HG02884 (cell line): ENCODE measurements at regions not wholly inside any gene's neighbourhood (a gene's known extent, or its start where the extent isn't known, plus 50 kb on each side); places are given as distances from the start of the nearest gene placed in this dataset.

Experiments
- ATAC-seq: cut with Tn5 transposase; IDR thresholded peaks from one replicate; pipeline ENCODE4 v1.9.1; 2021; ENCODE audit warnings: mild to moderate bottlenecking, moderate library complexity; ENCODE audit not compliant: unreplicated experiment

DNA sequence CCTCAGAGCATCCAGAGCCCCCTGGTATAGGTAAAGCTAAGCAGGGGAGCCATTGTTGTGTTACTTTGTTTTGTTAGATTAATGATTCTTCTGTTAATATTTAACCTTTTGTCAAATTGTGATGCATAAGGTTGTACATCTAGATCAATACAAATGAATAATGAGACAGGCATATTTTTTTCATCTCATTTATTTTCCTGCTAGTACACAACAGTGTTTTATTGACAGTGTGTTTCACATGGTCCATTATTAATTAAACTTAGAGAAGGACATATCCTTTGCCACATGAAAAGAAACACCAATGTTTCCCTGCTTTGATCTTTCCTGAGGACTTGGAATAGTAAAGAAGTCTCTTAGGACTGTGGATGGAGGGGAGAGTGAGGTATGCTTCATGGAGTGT, 543.6 kb upstream of the CFAP20DC start:
- ATAC-seq = no peak

DNA sequence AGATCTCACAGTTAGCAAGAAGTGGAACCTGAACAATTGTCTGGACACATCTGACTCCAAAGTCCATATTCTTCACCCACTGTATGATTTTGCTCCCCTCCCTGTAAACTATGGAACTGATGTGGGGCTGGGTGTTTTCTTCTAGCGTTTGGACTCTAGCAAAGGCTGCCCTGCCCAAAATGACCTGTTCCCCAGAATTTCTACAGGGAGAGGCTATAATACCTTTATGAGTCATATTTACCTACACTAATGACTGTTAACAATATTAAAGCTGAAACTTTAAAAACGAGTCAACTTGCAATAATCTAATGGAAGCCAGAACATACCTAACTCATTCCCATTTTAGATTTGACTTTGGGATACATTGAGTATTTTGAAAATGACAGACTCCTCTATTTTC, 531.2 kb upstream of the CFAP20DC start:
- no peak for ATAC-seq

DNA sequence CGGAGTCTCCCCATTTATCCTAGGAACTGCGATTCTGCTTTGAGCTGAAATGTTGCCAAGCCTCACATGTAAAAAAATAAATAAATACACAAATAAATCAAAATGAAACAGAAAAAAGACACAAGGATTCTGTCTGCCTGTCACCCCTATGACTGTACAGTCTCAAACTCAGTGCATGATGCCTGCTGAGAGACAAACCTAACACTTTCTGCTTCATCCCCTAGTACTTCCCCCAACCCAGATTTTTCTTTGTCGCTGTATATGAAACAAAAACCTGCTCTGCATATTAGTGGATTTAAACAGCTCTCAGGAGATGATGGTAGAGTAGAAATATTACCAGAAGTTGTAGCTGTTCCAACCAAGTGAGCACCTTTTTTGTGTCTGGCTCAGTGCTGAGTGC, 530.7 kb upstream of the CFAP20DC start:
- ATAC-seq = no peak

DNA sequence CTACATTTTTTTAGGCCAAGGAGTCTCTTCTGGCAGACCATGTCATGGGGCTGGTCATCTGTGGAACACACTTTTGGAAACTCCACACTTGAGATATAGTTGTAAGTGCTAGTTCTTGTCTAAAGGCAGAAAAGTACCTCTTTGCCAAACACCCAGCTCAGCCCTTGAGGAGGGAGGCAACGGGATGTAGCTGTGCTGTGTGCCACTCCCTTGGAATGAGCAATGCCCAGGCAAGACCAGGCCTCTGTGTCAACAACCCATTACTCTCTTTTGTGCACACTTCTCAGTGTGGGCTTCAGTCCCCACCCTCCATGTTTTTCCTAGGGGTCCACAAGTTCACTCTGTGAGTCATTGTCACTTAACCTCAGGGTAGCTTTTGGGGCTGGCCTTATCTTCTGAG, 528.3 kb upstream of the CFAP20DC start:
- no peak for ATAC-seq

DNA sequence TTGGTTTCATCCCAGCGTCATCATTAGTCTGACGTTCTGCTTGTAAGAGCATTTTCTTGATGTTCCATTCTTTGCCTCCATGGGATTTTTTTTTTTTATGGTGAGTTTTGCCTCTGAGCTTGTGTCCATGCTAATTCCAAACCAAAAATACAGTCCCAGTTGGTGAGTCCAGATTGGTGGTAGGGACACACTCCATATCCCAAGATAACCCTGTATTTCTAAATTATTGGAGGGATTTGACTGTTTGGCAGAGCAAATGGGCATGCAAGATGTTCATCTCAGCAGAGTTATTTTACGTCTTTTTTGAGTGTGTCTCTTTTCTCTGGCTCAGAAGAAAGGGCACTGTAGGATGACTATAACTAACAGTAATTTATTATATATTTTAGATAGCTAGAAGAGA, 526.8 kb upstream of the CFAP20DC start:
- ATAC-seq = no peak

DNA sequence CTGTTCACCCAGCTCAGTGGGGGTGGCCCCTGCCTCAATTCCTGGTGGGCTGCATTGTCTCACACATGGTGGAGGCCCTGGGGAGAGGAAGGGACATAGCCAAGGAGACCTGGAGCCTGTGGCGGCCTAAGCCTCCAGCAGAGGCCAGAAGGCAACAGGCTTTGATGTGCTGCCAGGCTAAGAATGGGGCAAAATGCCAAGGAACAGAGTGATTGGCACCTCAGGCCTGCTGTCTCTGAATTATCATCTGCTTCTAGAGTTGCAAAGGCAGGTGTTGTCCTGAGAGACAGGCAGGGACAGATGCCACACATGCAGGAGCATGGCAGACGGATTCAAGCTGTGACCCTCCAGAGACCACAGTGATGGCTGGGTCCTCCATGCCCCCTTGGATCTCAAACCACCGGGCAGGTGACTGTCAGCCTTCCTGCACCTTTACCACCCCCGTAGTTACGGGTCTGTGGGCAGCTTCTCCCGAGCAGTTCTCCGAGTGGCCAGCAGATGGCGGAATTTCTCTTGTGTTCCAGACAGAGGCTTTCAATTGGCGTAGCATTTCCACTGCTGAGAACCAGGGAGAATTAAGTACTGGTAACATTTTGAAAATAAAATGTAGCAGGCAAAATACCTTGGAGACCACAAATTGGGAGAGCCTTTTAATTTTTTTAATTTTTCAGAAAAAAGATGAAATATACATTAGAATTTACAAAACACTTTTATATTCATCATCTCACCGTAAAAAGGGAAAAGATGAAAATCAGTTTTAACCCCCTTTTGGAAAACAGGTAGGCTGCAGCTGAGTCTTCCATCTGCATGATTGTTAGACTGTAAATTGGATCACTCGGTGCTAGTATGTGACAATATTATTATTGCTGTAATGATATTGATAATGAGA, 525.5 kb upstream of the CFAP20DC start:
- peak; percentile 87 for ATAC-seq

DNA sequence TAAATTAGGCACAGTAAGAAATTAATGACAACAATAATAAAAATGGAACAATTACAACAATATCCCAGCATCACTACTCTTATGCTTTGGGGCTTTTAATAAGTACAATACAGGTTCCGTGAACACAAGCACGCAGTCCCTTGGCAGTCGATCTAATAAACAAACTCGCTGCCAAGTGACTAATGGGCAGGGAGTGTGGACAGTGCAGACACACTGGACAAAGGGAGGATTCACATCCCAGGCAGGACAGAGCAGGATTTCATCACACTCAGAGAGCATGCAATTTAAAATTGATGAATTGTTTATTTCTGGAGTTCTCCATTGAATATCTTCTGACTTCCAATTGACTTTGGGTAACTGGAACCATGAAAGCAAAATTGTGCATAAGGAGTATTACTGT, 524.1 kb upstream of the CFAP20DC start:
- ATAC-seq = no peak

DNA sequence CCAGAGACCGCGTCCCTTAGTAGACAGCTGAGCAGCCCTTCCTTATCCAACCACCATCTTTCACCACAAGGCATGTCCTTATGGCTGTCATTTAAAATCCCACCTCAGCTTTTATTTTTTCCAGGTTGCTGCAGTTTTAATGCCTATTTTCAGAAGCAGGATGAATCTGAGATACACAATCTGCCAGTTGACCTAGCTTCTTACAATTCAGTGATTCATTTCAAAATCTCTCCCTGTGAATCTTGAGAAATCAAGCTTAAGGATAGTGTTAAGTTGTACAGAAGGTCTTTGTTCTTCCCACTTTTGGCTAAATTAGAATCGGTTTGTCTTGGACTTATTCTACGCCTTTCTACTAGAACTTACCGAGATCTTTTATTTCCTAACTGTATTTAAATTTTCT, 522.3 kb upstream of the CFAP20DC start:
- ATAC-seq = no peak

DNA sequence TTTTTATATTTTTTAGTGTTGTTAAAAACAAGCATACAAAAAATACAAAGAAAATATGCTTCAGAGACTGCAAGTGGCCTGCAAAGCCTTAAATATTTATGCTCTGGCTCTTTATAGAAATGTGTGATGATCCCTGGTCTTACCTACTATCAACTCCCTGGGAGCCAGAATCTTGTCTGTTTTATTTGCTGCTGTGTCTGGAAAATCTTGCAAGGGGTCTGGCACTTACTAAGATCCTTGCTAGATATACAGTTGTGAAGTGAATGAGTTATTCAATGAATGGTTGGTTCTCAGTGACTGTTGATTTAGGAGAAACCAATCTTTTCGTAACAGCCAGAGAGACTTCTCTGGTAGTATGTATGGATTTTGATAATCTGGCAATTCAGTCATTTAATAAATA, 521.0 kb upstream of the CFAP20DC start:
- no peak for ATAC-seq

DNA sequence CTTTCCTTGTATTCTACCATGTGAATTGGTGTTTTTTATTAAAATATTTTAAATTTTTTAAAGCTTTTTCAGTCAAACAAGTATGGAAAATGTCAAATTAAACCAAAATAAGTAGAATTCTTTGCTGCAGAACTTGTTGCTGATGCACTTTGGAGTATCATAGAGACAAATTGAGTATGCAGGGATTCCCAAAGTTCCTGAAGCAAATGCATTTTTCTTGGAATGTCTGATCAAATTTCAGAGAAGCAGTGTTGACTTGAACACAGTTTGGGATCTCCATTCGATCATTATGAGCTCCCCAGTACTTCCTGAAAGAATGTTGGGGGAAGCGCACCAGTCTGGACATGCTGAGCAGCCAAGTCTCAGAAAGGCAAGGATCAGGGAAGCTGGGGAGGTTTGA, 517.8 kb upstream of the CFAP20DC start:
- ATAC-seq = no peak

DNA sequence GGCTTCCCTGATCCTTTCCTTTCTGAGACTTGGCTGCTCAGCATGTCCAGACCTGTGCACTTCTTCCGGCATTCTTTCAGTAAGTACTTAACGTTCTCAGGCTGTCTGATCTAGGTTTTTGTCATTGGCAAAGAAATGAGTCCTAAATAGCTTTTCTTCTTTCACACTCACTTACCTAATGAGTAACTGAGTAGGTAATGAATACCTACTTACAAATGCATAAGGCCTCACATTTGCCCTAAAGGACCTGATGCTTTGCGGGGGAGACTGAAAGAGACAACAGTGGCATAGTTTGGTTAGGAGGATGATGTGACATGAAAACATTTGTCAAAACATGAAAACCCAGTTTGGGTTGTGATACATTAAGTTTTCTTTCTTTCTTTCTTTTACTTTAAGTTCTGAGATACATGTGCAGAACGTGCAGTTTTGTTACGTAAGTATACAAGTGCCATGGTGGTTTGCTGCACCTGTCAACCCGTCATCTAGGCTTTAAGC, 516.7 kb upstream of the CFAP20DC start:
- ATAC-seq = peak; percentile 92

DNA sequence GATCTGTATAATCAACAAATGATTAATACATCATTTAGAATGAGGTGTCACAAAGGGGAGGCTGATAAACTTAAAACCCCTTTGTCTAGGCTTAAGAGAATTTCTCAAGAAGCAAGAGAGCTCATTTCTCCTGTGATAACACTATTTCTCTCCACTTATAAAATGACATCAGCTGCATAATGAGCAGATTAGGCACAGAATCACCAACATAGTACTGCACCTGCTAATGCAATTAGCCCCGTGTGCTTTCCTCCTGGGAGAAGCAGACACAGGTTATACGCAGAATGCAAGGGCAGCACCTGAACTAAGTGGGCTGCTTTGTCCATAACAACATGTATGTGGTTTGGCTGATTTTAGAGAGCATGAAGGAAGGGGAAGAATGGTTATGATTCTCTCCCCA, 515.3 kb upstream of the CFAP20DC start:
- ATAC-seq = no peak

DNA sequence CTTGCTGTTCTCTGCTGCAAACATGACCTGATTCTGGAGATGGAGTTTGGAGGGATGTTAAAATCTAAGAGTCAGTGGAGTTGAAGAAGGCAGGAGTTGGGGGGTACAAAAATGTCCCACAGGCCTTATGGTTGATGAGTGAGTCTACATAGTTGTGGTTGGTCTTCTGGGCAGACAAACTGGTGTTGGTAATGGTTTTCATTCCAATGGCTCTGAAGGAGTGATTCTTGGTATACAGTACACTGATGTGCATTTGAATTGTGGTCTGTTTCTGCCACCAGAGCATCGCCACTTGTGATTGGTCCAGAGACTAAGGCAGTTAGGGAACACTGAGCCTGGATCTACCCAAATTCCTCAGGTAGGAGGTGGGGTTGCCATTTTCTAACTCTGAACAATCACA, 514.1 kb upstream of the CFAP20DC start:
- ATAC-seq = no peak

DNA sequence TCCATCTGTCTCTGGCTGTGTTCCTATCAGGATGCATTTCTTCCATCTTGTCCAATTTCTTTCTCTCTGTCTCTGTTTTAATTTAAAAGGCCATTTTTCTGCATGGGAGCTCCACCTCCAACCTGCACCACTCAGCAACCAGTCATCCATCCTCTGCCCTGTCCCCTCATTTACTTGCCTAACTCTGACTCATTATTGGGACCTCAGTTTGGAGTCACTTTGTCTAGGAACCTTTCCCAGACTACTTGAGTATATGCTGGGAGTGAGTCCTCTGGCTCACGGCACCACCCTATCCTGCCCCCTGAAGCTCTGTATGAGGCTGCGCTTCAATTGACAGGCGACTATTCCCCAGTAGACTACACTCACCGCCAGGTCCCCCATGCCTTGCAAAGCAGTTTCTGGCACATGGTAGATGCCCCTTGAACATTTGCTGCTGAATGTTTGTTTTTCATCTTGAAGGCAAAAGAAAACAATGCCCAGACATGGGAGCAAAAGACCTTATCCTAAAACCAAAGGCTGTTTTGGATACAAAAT, 513.3 kb upstream of the CFAP20DC start:
- no peak for ATAC-seq

DNA sequence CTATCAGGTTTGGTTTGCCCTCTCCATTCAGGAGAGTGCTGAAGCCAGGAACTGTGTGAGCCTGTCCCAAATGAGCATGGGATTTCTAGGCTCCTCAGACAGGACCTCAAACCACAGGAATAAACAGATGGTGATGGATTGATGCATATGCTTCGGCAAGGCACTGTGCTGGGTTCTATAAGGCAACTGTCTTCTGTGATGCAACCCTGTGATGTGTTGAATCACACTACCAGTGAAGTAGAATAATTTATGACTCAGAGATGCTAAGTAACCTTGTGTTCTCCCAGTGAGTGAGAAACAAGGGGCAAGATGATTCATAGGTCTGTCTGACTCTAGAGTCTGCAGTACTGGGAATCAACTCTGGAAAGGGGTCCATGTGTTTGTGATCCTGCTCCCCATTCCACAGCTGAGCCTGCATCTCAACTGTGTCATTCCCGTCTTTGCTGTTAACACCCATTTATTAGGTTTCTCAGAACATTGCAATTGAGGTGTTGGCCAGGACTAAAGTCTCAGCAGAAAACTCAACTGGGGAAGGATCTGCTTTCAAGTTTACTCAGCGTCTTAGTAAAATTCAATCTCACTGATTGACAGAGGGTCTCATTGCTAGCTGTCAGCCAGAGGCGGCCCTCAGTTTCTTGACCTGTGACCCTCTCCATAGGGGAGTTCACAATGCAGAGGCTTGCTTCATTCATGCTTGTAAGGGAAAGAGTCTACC, 510.1 kb upstream of the CFAP20DC start:
- no peak for ATAC-seq

DNA sequence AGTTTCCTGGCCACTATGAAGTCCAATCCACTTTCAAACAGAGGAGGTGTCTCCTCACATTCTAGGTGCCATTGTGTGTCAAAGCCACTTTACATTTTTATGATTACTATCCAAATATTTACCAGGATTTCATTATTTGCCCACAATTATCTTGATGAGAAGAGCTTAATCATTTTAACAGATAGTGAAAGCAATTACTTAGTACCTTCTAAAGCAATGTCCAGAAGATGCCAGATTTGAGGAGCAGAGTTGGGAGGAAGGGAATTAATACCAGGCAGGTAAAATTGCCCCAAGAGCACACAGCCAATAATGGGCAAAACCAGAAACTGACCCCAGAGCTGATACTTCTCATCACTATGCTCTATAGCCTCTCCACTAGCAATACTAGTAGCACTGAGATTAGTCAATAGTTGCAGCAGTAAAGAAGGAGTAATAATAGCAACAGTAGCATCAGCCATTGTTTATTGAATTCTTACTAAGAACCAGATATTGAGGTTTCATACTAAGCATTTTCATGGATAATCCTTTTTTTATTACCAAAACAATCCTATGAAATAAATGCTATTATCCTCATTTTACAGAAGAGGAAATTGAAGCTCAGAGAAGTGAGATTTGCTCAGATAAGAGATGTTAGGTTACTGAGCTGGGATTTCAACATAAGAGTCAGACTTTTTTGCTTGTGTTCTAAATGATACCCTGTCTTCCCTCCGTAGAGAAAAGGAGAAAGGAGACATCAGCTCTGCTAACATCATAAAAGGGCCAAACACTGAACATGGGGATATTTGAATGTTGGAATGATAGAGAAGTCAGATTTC, 509.3 kb upstream of the CFAP20DC start:
- no peak for ATAC-seq

DNA sequence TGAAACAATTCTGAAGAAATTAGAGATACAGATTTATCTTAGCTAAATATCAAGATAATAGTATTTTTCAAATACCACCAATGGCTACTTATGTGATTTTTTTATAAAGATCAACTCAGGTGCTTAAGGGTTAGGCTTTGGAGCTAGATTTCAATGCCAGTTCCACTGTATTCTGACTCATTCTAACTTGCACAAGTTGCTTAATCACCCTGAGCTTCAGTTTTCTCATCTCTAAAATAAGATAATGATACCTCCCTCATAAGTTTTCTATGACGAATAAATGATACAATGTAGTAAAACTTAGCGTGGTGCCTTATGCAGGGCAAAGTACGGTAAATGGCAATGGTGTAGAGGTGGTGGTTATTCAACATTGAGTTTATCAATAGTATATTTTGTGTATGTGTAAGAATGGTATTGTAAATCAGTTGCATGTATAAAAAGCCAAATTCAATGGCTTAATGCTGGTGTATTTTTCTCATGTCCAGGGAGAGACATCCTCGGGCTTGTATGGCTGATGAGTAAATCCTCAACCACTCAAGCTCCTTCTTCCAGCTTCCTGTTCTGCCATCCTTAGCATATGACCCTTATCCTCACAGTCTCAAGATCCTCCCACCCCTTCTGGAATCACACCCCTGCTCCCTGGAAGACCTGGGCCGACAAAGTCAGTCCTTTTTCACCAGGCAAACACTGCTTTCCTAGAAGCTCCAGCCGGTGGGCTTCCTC, 505.9 kb upstream of the CFAP20DC start:
- no peak for ATAC-seq

DNA sequence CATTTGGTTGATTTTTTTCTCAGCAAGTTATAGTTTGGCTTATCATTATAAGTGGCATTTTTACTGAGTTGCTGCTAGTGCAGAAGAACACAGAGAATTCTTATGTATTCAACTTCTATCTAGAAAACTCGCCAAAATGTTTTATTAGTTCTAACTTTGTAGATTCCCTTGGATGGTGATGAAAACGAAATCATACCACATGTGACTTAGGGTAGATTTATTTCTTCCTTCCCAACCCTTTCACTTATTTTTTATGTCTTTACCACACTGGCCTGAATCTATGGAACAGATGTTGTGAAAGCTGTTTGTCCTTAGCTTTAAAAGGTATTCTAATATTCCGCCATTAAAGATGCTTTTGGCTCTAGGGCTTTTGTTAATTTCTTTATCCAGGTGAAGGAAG, 503.3 kb upstream of the CFAP20DC start:
- no peak for ATAC-seq

DNA sequence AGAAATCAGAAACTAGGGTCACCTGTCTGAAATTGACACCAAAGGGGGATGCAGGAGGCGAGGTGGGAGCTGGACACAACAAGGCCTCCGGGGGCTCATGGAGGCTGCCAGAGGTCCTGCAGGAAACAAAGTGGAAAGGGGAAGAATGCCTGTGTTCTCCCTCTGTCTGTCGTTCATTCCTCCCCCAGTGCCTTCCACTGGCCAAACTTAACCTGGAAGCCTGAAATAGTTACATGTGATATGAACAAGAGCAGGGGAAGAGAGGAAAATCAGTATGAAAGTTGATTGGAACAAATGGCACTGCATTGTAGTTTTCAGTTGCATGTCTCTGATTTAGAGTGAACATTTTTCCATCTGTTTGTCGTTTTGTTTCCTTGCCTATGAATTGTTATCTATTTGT, 502.0 kb upstream of the CFAP20DC start:
- no peak for ATAC-seq

DNA sequence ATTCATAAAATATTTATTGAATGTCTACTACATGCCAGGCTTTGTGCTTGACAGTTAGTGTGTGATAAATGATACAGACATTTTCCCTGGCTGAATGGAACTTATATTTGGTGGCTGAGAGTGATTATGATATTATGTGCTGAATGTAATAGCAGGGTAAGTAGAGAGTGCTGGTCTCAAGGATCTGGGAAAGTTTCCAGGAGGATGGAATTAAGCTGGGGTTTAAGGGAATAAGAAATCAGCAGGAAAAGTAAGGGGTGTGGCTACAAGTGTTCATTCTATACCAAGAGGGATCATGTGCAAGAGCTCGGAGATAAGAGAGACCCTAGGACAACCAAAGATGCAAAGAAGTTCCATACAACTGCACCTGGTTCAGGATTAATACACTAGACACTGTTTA, 500.1 kb upstream of the CFAP20DC start:
- no peak for ATAC-seq
